Colonic mucosa (tissue), 4 donors: ENCODE measurements at regions not wholly inside any gene's neighbourhood (a gene's known extent, or its start where the extent isn't known, plus 50 kb on each side); places are given as distances from the start of the nearest gene placed in this dataset.

Experiments
- DNase-seq: peaks from one replicate; pipeline ENCODE4 v3.0.0-alpha.2; 2020
- H3K27ac ChIP-seq: fragments of 200-600 bp; one replicate; pipeline ENCODE4 v1.8.0; 2021
- H3K27me3 ChIP-seq: fragments of 200-600 bp; one replicate; pipeline ENCODE4 v1.8.0; 2021
- H3K36me3 ChIP-seq: fragments of 200-600 bp; one replicate; pipeline ENCODE4 v1.8.0; 2021
- H3K4me1 ChIP-seq: fragments of 200-600 bp; one replicate; pipeline ENCODE4 v1.8.0; 2021; ENCODE audit warnings: mild to moderate bottlenecking
- H3K4me3 ChIP-seq: fragments of 200-600 bp; one replicate; pipeline ENCODE4 v1.8.0; 2021
- H3K9ac ChIP-seq, 2 donors: one replicate each; pipeline ENCODE4 v1.7.0; 2013; ENCODE audit warnings: control low read depth in 2 of 2, low read depth in 2 of 2, low read length in 2 of 2
- H3K9me3 ChIP-seq: fragments of 200-600 bp; one replicate; pipeline ENCODE4 v1.8.0; 2021
- CTCF ChIP-seq: fragments of 200-600 bp; IDR thresholded peaks from one replicate; pipeline ENCODE4 v1.8.0; 2022; ENCODE audit warnings: antibody characterized with exemption, mild to moderate bottlenecking
- intact Hi-C: fragments of 100-400 bp; cut with DNase I; formaldehyde crosslinking; loops from one replicate; pipeline ENCODE4 v1.14.1; 2022
- donor health status: healthy.
- donor health status: DM: no; HTN: no; CAD: no.
- donor health status: DM: no; HTN: no; CAD: no.

DNA sequence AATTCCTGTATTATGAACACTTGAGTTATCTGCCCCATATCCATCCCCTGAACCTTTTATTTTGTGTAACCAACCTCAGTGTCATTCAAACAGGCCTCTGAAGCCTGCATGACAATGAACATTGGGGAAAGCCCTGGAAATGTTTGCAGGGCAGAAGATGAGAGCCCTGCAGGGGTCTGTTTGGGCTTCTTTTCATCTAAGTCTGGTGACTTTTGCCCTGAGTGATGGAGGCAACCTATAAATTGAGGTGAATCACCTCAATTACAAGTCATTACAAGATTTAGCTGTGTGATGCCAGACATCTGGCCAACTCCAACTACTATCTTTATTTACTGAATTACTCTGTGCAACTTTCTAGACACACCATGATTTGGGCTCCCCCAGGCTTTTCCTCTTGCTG lies 189.2 kb downstream of the MAF start:
- H3K9me3 ChIP-seq = no peaks in the 10 kb centered on the region
- no peak for TF ChIP-seq CTCF
- H3K4me1 ChIP-seq = no peaks in the 10 kb centered on the region
- intact Hi-C loops = no loop called here
- no peaks in the 10 kb centered on the region for H3K36me3 ChIP-seq
- H3K27me3 ChIP-seq = no peaks in the 10 kb centered on the region
- DNase-seq = no peak
- H3K4me3 ChIP-seq = no peak overlapping the region
- H3K27ac ChIP-seq = no peak overlapping the region
- no peak overlapping the region for H3K9ac ChIP-seq

DNA sequence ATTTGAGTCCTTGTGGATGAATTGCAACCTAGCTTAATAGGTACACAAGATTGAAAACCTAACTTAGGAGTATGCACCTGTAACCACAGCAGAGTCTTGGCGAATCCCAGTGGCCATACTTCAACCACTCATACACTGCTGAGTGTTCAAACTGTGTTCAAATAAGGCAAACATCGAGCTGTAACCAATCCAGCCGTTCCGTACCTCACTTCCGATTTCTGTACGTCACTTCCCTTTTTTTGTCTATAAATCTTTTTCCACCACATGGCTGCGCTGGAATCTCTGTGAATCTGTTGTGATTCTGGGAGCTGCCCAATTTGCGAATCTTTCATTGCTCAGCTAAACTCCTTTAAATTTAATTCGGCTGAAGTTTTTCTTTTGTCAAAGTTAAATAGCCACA lies 190.6 kb downstream of the MAF start:
- H3K36me3 ChIP-seq = no peaks in the 10 kb centered on the region
- intact Hi-C loops = no loop called here
- H3K4me3 ChIP-seq = no peak overlapping the region
- H3K27me3 ChIP-seq = no peaks in the 10 kb centered on the region
- no peak for DNase-seq
- H3K9me3 ChIP-seq = no peaks in the 10 kb centered on the region
- TF ChIP-seq CTCF = no peak
- no peak overlapping the region for H3K27ac ChIP-seq
- no peak overlapping the region for H3K9ac ChIP-seq
- no peaks in the 10 kb centered on the region for H3K4me1 ChIP-seq

DNA sequence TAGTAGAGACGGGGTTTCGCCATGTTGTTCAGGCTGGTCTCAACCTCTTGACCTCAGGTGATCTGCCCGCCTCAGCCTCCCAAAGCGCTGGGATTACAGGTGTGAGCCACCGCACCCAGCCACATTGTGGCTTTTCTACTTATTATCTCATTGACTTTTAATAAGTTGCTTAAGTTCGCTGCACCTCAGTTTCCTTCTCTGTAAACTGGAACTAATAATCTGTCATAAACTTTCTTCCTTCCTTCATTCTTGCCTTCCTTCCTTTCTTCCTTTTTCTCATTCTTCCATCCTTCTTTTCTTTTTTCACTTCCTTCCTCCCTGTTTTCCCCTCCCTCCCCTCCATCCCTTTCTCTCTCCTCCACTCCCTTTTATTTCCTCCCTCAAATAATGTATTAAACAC lies 192.2 kb downstream of the MAF start:
- DNase-seq = no peak
- intact Hi-C loops = no loop called here
- TF ChIP-seq CTCF = no peak
- Histone ChIP-seq H3K4me1 (no peaks in the 10 kb centered on the region), H3K27ac (no peak overlapping the region), H3K9me3 (no peaks in the 10 kb centered on the region), H3K4me3 (no peak overlapping the region), H3K36me3 (no peaks in the 10 kb centered on the region), H3K27me3 (no peaks in the 10 kb centered on the region), H3K9ac (no peak overlapping the region)

- Histone ChIP-seq H3K9me3 (no peaks in the 10 kb centered on the region), H3K27ac (no peak overlapping the region), H3K4me1 (no peaks in the 10 kb centered on the region), H3K9ac (no peak overlapping the region), H3K4me3 (no peak overlapping the region), H3K27me3 (no peaks in the 10 kb centered on the region), H3K36me3 (no peaks in the 10 kb centered on the region)
- DNase-seq = no peak
- no peak for TF ChIP-seq CTCF
- intact Hi-C loops = no loop called here
Observed at GRCh38 chr16:79407461-79408135, 192.9 kb downstream of the MAF start.

- no peak overlapping the region for H3K27ac ChIP-seq
- no peaks in the 10 kb centered on the region for H3K4me1 ChIP-seq
- no peaks in the 10 kb centered on the region for H3K36me3 ChIP-seq
- no peaks in the 10 kb centered on the region for H3K9me3 ChIP-seq
- H3K27me3 ChIP-seq = no peaks in the 10 kb centered on the region
- no peak for TF ChIP-seq CTCF
- H3K9ac ChIP-seq = no peak overlapping the region
- no peak overlapping the region for H3K4me3 ChIP-seq
- DNase-seq = no peak
- intact Hi-C loops = no loop called here
Observed at GRCh38 chr16:79407005-79407404, 193.5 kb downstream of the MAF start.
